NCI-H526 (cell line): ENCODE measurements at regions not wholly inside any gene's neighbourhood (a gene's known extent, or its start where the extent isn't known, plus 50 kb on each side); places are given as distances from the start of the nearest gene placed in this dataset.
"Not testable (repeated sequence)": the region's sequence is repeated elsewhere in the genome, so short reads cannot be mapped to it uniquely, and the experiment has no call there.

Experiments used
- DNase-seq, 2 experiments: peaks; one replicate each; lab custom pipeline; 2025; lab: John Stamatoyannopoulos, UW

DNA sequence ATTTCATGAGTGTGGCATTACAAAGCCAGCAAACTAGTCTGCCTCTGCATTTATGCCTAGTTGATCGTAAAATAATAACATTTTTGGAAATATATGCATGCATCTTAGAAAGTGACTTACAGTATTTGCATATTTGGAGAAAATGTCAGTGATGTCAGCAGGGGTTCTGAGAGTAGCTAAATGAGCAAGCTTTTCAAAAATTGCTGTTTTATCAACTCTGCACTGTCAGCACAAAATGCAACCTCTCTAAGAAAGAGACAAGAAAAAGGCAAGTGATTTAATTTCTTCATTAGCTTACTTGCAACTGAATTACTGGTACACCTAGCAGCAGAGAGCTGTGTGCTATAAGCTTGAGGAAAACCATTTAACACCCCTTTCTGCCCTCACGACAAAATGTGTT, 632.5 kb upstream of the MMS22L start:
- no peak for DNase-seq

- no peak for DNase-seq
Measured at GRCh38 chr6:97917369-97917768, 634.4 kb upstream of the MMS22L start.

DNA sequence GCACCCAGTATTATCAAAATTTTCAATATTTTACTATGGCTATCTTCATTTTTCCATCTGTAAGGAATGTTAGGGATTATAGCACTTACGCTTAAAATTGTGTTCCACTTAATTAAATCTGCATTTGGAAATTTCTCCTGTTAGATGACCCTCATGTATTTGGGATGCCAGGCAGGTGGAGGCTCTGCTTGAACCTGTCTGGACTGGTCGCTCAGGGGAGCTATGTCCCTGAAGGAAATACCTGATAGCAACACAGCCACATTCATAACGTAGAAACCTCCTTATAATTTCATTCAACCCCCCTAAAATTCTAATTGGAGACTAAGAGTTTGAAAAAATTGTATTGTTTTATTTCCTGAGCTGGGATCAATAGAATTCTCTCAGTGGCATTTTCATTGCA, 636.0 kb upstream of the MMS22L start:
- DNase-seq: no peak

DNA sequence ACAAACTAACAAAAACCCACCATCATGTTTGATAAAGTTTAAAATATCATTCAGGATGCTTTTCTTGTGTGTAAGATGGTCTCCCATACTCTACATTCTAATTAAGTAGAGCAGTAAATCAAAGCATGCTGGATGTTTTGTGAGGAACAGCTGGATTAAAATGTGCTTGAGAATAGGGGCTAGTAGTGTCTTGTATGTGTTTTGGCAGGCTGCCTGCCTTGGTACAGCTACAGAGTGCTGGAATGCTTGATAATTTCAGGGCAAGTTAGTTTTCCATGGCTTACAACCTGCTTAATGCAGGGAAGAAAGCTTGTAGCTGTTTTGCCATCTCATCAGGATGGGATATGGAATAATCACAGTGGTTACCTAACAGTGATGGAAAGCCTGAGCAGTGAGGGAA, 636.6 kb upstream of the MMS22L start:
- DNase-seq: no peak

GRCh38 chr6:97923249-97923648, 640.2 kb upstream of the MMS22L start:
- no peak for DNase-seq

- peak in 1 of 2 experiments; percentile 44 for DNase-seq
Measured at GRCh38 chr6:97925504-97925903, 642.5 kb upstream of the MMS22L start.

DNA sequence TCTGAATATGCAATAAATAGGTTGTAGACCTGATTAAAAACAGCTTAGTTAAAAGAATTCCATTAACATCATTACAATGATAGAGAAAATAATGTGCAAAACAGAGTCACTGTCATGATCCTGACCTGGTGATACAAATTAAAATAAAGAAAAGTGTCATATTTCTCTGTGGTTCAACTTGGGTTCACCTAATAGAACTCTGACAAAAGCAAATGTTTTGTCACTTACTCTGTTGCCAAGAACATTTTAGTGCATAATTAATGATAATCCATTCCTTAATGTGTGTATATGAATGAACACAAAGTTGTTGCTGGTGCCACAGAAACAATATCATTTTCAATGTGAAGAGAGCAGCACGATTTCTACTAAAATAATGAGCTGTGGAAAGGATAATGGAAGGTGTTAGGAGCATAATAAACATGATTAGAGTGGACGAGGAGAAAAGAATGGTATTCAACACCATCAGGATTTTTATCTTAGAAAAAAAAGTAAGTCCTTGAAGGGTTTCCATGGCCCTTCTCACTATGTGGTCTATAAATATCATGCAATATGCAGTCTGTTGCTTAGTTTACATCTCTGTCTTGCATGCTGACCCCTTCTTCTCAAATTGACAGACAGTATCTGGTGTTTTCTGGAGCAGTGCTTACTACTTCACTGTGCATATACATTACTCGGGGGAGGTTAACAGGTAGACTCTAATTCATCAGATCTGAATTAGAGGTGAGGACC, 656.6 kb upstream of the MMS22L start:
- no peak for DNase-seq

DNA sequence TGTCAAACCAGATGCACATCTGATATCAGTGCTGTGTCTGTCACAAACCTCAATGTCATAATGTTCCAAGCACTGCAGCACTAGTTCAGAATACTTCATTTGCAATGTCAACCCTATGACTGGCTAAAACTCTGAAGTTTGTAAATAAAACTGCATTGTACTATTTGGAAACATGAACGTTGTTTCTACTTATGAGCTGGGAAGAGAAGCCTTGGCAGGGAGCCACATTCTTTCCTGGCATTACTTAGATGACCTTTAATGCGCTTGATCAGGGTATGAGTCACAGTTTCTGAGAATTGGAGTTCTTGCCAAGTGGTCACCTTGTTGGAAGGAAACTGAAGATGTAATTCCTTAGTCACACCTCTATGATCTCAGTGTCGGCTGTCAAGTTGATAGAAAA, 664.8 kb upstream of the MMS22L start:
- no peak for DNase-seq

DNA sequence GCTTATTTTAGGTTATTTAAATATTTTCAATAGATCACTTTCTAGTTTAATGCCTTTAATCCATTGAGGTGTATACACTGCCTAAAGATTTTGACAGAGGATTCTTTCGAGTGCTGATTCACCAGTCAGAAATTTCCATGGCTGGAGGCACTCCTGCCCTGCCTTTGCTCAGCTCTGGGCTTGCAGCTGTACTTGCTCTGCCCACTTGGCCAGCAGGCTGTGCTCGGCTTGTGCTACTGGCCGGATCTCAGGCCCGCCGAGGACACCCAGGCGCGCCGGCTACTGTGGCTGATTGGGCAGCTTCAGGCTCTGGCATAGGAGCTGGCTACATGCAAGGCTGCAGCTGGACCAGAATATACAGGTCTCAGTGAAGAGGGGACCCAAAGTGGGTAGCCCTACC, 675.1 kb upstream of the MMS22L start:
- no peak for DNase-seq

DNA sequence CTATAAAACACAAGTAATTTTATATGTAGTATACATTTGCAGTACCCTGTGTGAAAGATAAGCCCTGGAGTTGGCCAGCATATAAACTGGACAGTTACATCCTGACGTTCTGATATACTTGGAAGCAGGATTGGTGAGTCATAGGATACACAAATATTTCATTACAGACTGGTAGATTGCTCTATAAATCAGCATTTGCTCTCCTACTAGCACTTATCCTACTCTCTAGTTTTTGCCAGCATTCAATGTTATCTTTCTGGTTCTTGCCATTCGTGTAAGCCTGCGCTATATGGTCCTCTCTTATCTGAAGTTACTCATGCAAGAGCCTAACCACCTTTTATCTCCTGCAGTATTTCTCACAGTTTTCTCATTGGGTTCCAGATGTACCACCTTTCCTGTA, 680.2 kb upstream of the MMS22L start:
- no peak for DNase-seq

GRCh38 chr6:97969065-97969464, 686.0 kb upstream of the MMS22L start:
- peak; percentile 8 to 47 for DNase-seq

DNA sequence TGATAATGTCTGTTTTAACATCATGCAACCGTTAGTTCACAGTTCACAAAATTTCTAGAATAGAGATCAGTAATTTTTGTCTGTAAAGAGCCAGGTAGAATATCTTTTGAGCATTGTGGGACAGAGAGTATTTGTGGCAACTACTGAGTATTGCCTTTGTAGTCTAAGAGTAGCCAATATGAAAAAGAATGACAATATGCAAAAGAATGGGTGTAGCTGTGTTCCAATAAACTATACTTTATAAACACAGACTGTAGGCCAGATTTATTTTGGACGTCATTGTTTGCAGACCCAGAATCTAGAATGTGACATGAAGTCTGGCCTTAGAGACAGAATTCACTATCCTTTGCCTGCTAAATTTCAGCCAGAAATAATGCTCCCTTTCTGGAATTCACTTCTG, 694.1 kb upstream of the MMS22L start:
- DNase-seq: no peak

- DNase-seq: no peak
Measured at GRCh38 chr6:97978855-97979271, 695.8 kb upstream of the MMS22L start.

DNA sequence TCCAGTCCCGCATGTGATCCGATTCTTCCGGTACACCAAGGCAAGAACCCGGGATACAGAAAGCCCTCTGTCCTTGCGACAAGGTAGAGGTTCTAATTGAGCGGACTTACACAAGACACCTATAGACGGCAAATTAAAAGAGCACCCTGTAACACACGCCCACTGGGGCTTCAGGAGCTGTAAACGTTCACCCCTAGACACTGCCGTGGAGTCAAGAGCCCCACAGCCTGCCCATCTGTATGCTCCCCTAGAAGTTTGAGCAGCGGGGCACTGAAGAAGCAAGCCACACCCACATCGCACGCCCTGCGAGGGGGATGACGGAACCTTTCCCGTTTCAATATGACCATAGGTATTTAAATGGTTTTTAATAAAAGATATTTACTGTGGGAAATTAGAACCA, 696.3 kb upstream of the MMS22L start:
- DNase-seq: not testable (repeated sequence)

DNA sequence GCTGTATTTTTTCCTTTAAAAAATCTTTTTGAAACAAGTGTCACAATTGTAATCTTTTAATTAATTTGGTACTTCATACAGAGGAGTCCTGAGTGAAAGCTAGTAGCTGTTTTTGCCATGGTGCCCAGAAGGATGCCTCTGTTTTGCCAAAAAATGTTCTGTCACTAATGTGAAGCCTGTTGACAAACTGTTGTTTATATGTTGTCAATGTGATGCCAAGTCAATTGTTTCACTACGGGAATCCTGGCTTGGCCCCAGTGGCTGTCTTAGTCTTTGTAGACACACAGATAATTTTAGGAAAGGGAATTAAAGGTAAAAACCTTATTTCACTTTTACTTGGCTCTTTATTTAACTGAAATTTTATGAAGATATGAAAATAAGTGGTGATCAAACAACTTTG, 706.4 kb upstream of the MMS22L start:
- DNase-seq: no peak

DNA sequence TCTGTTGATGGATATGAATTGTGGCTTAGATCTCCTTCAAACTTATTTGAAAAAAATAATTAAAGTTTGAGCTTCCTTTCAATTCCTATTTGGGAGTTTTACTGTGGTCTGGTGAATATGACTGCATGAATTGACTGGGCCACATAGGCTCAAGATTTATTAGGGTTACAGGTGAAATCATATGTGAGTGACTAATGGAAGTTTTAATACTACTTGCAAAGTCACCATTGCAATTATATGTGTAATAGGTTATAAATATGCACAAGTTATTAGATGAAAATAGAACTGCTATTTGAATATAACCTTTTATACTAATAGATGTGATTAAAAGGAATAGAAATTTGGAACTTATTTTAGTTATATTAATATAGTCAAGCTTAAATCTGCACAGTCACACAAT, 712.1 kb upstream of the MMS22L start:
- DNase-seq: no peak

- DNase-seq: no peak
Measured at GRCh38 chr6:98002678-98003077, 719.7 kb upstream of the MMS22L start.

GRCh38 chr6:98014442-98015201, 731.6 kb upstream of the MMS22L start:
- peak; percentile 18 to 39 for DNase-seq

GRCh38 chr6:98016565-98016964, 733.5 kb upstream of the MMS22L start:
- DNase-seq: no peak

GRCh38 chr6:98020222-98020621, 737.2 kb upstream of the MMS22L start:
- no peak for DNase-seq

DNA sequence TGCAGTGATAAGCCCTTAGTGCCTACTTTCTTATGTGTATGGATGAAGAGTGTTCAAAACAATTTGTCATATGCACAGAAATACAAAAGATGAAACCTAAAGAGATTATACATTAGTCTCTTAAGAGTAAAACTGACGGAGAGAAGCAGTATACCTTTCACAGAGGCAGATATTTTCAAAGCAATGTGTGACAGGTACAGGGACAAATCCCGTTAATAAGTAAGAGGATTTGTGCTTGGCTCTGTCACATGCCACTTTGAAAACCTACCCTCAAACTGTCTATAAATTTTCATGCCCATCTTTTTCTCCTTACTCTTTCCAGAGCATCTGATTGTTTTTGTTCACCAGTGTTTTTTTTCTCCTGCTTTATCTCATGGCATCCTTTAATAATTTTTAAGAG, 741.3 kb upstream of the MMS22L start:
- DNase-seq: no peak

- DNase-seq: no peak
Measured at GRCh38 chr6:98027898-98028297, 744.9 kb upstream of the MMS22L start.

GRCh38 chr6:98033617-98034016, 750.6 kb upstream of the MMS22L start:
- no peak for DNase-seq
